HEK293 (cell line): ENCODE measurements at regions not wholly inside any gene's neighbourhood (a gene's known extent, or its start where the extent isn't known, plus 50 kb on each side); places are given as distances from the start of the nearest gene placed in this dataset.

Experiments used
- CTCF ChIA-PET: fragments of 350-600 bp; formaldehyde crosslinking; extraction: SDS; loops from one replicate; lab custom pipeline; 2021; ENCODE audit warnings: antibody characterized with exemption; lab: Yijun Ruan, JAX
- POLR2A ChIA-PET: fragments of 300-600 bp; formaldehyde crosslinking; extraction: SDS; loops from one replicate; lab custom pipeline; 2020; ENCODE audit warnings: antibody characterized with exemption, inconsistent platforms; lab: Yijun Ruan, JAX
- H3K27ac ChIP-seq: fragments of 200-500 bp; sonication (Bioruptor generic); 2 replicates; pipeline ENCODE4 v1.5.1; 2014; ENCODE audit warnings: low read depth, low read length, control low read depth, inconsistent platforms; ENCODE audit errors: extremely low read depth
- H3K36me3 ChIP-seq, 2 experiments: fragments of 200-500 bp in 1 of 2; sonication (Bioruptor generic) in 1 of 2; 1 replicate in 1 of 2; 2 replicates in 1 of 2; pipeline ENCODE4 v1.5.1; 2014 to 2017; ENCODE audit warnings: inconsistent platforms in 2 of 2, low read length in 2 of 2; ENCODE audit not compliant: control insufficient read depth in 2 of 2, insufficient read depth in 1 of 2
- H3K4me1 ChIP-seq: fragments of 200-500 bp; sonication (Bioruptor generic); 2 replicates; pipeline ENCODE4 v1.5.1; 2014; ENCODE audit warnings: mild to moderate bottlenecking, low read length, inconsistent platforms; ENCODE audit not compliant: control insufficient read depth, insufficient read depth
- H3K4me3 ChIP-seq: 2 replicates; pipeline ENCODE4 v1.5.1; 2011; ENCODE audit warnings: low read depth, mild to moderate bottlenecking, control low read depth, low read length, moderate library complexity
- H3K9me3 ChIP-seq: fragments of 200-500 bp; sonication (Bioruptor generic); 2 replicates; pipeline ENCODE4 v1.5.1; 2014; ENCODE audit warnings: low read depth, low read length, inconsistent platforms; ENCODE audit not compliant: control insufficient read depth, insufficient read depth
- GFI1B ChIP-seq: fragments of 450-650 bp; formaldehyde crosslinking; IDR thresholded peaks from 2 replicates; pipeline ENCODE4 v1.5.1; 2016; ENCODE audit warnings: missing biosample characterization, missing genetic modification characterization
- KLF10 ChIP-seq: fragments of 450-650 bp; IDR thresholded peaks from 2 replicates; pipeline ENCODE4 v1.5.1; 2018; ENCODE audit warnings: missing biosample characterization, mild to moderate bottlenecking, missing genetic modification characterization
- KLF7 ChIP-seq: fragments of 450-650 bp; formaldehyde crosslinking; IDR thresholded peaks from 2 replicates; pipeline ENCODE4 v1.5.1; 2016; ENCODE audit warnings: missing biosample characterization, missing genetic modification characterization, borderline replicate concordance
- PRDM1 ChIP-seq: fragments of 450-650 bp; formaldehyde crosslinking; IDR thresholded peaks from 2 replicates; pipeline ENCODE4; 2016; ENCODE audit warnings: missing biosample characterization, missing genetic modification characterization
- SP2 ChIP-seq: fragments of 450-650 bp; formaldehyde crosslinking; IDR thresholded peaks from 2 replicates; pipeline ENCODE4 v1.5.1; 2016; ENCODE audit warnings: missing biosample characterization, missing genetic modification characterization
- WT1 ChIP-seq: fragments of 450-650 bp; formaldehyde crosslinking; IDR thresholded peaks from 2 replicates; pipeline ENCODE4 v1.5.1; 2016; ENCODE audit warnings: missing biosample characterization, missing genetic modification characterization
- ZFP41 ChIP-seq: fragments of 450-650 bp; formaldehyde crosslinking; IDR thresholded peaks from 2 replicates; pipeline ENCODE4 v1.5.1; 2016; ENCODE audit warnings: missing biosample characterization, missing genetic modification characterization, borderline replicate concordance
- ZFP69B ChIP-seq: fragments of 450-650 bp; formaldehyde crosslinking; IDR thresholded peaks from 2 replicates; pipeline ENCODE4 v1.5.1; 2016; ENCODE audit warnings: missing biosample characterization, missing genetic modification characterization
- ZNF132 ChIP-seq: fragments of 450-650 bp; formaldehyde crosslinking; IDR thresholded peaks from 2 replicates; pipeline ENCODE4 v1.5.1; 2017; ENCODE audit warnings: missing biosample characterization, missing genetic modification characterization, borderline replicate concordance
- ZNF138 ChIP-seq: fragments of 450-650 bp; formaldehyde crosslinking; IDR thresholded peaks from 2 replicates; pipeline ENCODE4 v1.5.1; 2016; ENCODE audit warnings: missing biosample characterization, missing genetic modification characterization, borderline replicate concordance
- ZNF175 ChIP-seq: fragments of 450-650 bp; formaldehyde crosslinking; IDR thresholded peaks from 2 replicates; pipeline ENCODE4 v1.5.1; 2016; ENCODE audit warnings: missing biosample characterization, missing genetic modification characterization
- ZNF23 ChIP-seq: fragments of 450-650 bp; formaldehyde crosslinking; IDR thresholded peaks from 2 replicates; pipeline ENCODE4 v1.5.1; 2016; ENCODE audit warnings: missing biosample characterization, missing genetic modification characterization, borderline replicate concordance
- ZNF24 ChIP-seq: fragments of 450-650 bp; formaldehyde crosslinking; IDR thresholded peaks from 2 replicates; pipeline ENCODE4 v1.5.1; 2016; ENCODE audit warnings: missing biosample characterization, missing genetic modification characterization
- ZNF416 ChIP-seq: fragments of 450-650 bp; formaldehyde crosslinking; IDR thresholded peaks from 2 replicates; pipeline ENCODE4 v1.5.1; 2016; ENCODE audit warnings: missing biosample characterization, missing genetic modification characterization
- ZNF48 ChIP-seq: fragments of 450-650 bp; formaldehyde crosslinking; IDR thresholded peaks from 2 replicates; pipeline ENCODE4 v1.5.1; 2016; ENCODE audit warnings: missing biosample characterization, missing genetic modification characterization
- ZNF510 ChIP-seq: fragments of 450-650 bp; formaldehyde crosslinking; IDR thresholded peaks from 2 replicates; pipeline ENCODE4 v1.5.1; 2018; ENCODE audit warnings: mild to moderate bottlenecking, missing genetic modification characterization, missing biosample characterization; ENCODE audit not compliant: insufficient replicate concordance
- ZNF529 ChIP-seq: fragments of 450-650 bp; formaldehyde crosslinking; IDR thresholded peaks from 2 replicates; pipeline ENCODE4 v1.5.1; 2017; ENCODE audit warnings: missing genetic modification characterization, missing biosample characterization; ENCODE audit not compliant: insufficient replicate concordance
- ZNF629 ChIP-seq: fragments of 450-650 bp; formaldehyde crosslinking; IDR thresholded peaks from 2 replicates; pipeline ENCODE4 v1.5.1; 2017; ENCODE audit warnings: missing biosample characterization, missing genetic modification characterization
- ZNF707 ChIP-seq: fragments of 450-650 bp; formaldehyde crosslinking; IDR thresholded peaks from 2 replicates; pipeline ENCODE4 v1.5.1; 2016; ENCODE audit warnings: missing biosample characterization, missing genetic modification characterization
- ZSCAN23 ChIP-seq: fragments of 450-650 bp; formaldehyde crosslinking; IDR thresholded peaks from 2 replicates; pipeline ENCODE4 v1.5.1; 2016; ENCODE audit warnings: missing biosample characterization, missing genetic modification characterization
- TF ChIP-seq, protein P1 (sequence below): fragments of 450-650 bp; formaldehyde crosslinking; IDR thresholded peaks from 2 replicates; pipeline ENCODE4 v1.5.1; 2016; ENCODE audit warnings: missing biosample characterization, missing genetic modification characterization, low read depth
- TF ChIP-seq, protein P2 (sequence below): fragments of 450-650 bp; formaldehyde crosslinking; IDR thresholded peaks from 2 replicates; pipeline ENCODE4 v1.5.1; 2016; ENCODE audit warnings: missing biosample characterization, missing genetic modification characterization

DNA sequence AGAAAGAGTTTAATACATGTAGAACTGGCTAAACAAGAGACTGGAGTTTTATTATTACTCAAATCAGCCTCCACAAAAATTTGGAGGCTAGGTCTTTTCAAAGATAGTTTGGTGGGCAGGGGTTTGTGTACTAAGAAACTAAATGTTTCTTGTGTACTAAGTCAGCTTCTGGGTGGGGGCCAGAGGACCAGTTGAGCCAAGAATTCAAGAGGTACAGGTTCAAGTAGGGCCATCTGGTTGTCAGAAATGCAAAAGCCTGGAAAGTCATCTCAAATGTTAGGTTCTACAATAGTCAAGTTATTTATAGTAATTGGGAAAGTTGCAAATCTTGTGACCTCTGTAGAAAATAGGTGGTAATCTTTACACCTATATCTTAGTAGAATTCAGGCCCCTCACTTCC is 51.7 kb downstream of the CEP43 start (continued):
- TF ChIP-seq, protein P1, sequence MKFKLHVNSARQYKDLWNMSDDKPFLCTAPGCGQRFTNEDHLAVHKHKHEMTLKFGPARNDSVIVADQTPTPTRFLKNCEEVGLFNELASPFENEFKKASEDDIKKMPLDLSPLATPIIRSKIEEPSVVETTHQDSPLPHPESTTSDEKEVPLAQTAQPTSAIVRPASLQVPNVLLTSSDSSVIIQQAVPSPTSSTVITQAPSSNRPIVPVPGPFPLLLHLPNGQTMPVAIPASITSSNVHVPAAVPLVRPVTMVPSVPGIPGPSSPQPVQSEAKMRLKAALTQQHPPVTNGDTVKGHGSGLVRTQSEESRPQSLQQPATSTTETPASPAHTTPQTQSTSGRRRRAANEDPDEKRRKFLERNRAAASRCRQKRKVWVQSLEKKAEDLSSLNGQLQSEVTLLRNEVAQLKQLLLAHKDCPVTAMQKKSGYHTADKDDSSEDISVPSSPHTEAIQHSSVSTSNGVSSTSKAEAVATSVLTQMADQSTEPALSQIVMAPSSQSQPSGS (tag by site-specific recombination), result no peak
- no peak for TF ChIP-seq KLF10
- TF ChIP-seq, all 188 proteins: peak for 0

DNA sequence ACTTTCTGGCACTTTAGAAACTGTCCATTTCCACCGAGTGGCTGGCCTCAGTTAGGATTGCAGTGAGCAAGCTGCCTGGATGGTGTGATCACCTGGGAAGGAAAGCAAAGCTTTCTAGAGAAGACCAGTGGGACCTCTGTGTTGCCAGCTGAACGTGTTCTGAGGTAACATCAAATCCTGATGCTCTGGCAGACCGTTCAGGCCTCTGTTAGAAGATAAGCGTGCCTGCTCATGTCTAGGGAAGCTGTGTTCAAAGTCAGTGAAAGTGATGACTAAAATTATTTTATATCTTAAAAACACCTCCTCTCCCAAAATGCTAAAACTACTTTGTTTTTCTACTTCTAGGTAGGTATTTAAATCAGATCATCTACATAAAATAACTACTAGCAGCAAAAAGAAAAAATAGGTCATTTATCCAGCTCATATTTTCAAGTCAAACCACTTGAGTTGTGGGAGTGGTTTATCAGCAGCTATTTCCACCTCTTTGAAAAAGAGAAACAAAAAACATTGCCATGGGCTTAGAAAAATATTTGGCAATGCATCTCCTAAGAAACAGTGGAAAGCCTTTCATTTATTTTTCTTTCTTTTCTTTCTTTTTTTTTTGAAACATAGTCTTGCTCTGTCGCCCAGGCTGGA is 54.8 kb downstream of the CEP43 start:
- Histone ChIP-seq H3K27ac (no peak overlapping the region), H3K36me3 (no peaks in the 10 kb centered on the region), H3K9me3 (no peaks in the 10 kb centered on the region), H3K4me3 (no peak overlapping the region), H3K4me1 (no peaks in the 10 kb centered on the region)
- ChIA-PET POLR2A (no interaction called here), CTCF (no interaction called here)
- TF ChIP-seq ZFP69B (tag by site-specific recombination) (no peak), ZNF175 (tag by site-specific recombination) (no peak), ZNF48 (tag by site-specific recombination) (no peak), GFI1B (tag by site-specific recombination) (no peak), WT1 (tag by site-specific recombination) (no peak), ZSCAN23 (tag by site-specific recombination) (no peak), ZNF510 (no peak)
- TF ChIP-seq, all 188 proteins: peak for 0

DNA sequence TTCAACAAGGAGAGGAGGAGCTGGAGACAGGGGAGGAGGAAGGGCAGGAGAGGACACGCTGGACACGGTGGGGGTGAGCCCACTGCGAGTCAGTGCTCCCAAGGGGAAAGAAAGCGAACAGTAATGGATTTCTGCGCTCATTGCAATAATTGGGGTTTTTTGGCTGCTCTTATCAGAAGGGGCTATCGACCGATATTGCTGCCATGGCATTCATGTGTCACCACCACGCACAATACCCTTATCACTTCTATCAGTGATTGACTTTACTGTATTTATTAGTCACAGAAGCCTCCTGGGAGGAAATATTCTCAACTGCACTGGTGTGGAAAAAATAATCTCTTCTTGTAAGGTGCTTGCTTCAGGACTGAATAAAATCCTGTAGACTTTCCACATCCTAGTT is 55.8 kb downstream of the CEP43 start:
- no peak for TF ChIP-seq ZNF24 (tag by site-specific recombination)
- no peak for TF ChIP-seq SP2
- TF ChIP-seq ZFP41 (tag by site-specific recombination), result no peak
- no peak for TF ChIP-seq ZNF707 (tag by site-specific recombination)
- no peak for TF ChIP-seq ZNF138 (tag by site-specific recombination)
- TF ChIP-seq ZNF629 (tag by site-specific recombination), result no peak
- TF ChIP-seq, protein P2, sequence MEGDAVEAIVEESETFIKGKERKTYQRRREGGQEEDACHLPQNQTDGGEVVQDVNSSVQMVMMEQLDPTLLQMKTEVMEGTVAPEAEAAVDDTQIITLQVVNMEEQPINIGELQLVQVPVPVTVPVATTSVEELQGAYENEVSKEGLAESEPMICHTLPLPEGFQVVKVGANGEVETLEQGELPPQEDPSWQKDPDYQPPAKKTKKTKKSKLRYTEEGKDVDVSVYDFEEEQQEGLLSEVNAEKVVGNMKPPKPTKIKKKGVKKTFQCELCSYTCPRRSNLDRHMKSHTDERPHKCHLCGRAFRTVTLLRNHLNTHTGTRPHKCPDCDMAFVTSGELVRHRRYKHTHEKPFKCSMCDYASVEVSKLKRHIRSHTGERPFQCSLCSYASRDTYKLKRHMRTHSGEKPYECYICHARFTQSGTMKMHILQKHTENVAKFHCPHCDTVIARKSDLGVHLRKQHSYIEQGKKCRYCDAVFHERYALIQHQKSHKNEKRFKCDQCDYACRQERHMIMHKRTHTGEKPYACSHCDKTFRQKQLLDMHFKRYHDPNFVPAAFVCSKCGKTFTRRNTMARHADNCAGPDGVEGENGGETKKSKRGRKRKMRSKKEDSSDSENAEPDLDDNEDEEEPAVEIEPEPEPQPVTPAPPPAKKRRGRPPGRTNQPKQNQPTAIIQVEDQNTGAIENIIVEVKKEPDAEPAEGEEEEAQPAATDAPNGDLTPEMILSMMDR (tag by site-specific recombination), result no peak
- Histone ChIP-seq H3K36me3 (no peaks in the 10 kb centered on the region), H3K4me1 (no peaks in the 10 kb centered on the region), H3K9me3 (no peaks in the 10 kb centered on the region), H3K27ac (no peak overlapping the region), H3K4me3 (no peak overlapping the region)
- ChIA-PET CTCF (interaction anchor here (1.0 kb wide), 1 partner anchor 280 kb away, joined by 3 read pairs; no protein-coding TSS in a partner anchor), POLR2A (no interaction called here)

DNA sequence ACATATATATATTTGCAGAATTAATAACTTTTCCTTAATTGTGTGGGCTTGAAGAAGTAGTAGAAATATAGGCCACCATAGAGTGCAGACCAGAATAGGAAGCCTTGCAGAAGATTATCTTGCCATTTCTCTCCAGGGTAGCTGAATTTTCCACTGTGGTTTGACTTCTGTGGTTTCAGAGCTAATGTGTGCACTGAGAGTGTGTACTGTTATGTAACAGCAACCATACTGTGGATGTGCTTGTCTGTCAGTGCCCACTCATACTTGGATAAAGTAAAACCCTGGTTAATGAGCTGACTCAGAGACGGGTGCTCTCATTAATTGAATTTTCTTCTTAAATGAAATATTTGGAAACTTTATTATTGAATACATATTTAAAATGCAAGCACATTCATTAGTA is 57.2 kb downstream of the CEP43 start:
- Histone ChIP-seq H3K4me1 (no peaks in the 10 kb centered on the region), H3K9me3 (no peaks in the 10 kb centered on the region), H3K4me3 (no peak overlapping the region), H3K27ac (no peak overlapping the region), H3K36me3 (no peaks in the 10 kb centered on the region)
- no peak for TF ChIP-seq PRDM1
- TF ChIP-seq ZNF132 (tag by site-specific recombination), result no peak
- TF ChIP-seq ZNF416 (tag by site-specific recombination), result no peak
- TF ChIP-seq KLF7 (tag by site-specific recombination), result no peak
- no peak for TF ChIP-seq ZNF529 (tag by site-specific recombination)
- TF ChIP-seq ZNF23, result no peak
- POLR2A ChIA-PET, result no interaction called here
- CTCF ChIA-PET, result interaction anchor here (0.6 kb wide), 1 partner anchor 67 kb away, joined by 3 read pairs; no protein-coding TSS in a partner anchor
